Spleen (tissue), 7 donors: ENCODE measurements at regions not wholly inside any gene's neighbourhood (a gene's known extent, or its start where the extent isn't known, plus 50 kb on each side); places are given as distances from the start of the nearest gene placed in this dataset.

Experiments used
- POLR2A ChIP-seq, 3 donors: fragments of 450-650 bp; IDR thresholded peaks; one replicate each; pipeline ENCODE4 v1.5.1; 2017; ENCODE audit warnings: antibody characterized with exemption in 3 of 3, mild to moderate bottlenecking in 1 of 3
- TF ChIP-seq, protein P1 (sequence below), 11 experiments: fragments of 200-600 bp in 7 of 11; fragments of 450-650 bp in 4 of 11; sonication (generic) in 4 of 11; IDR thresholded peaks in 8 of 11; conservative IDR thresholded peaks in 3 of 11; 1 replicate in 7 of 11; 2 replicates in 4 of 11; pipeline versions ENCODE4 v1.4.0 to v1.8.0; 2016 to 2021; ENCODE audit warnings: antibody characterized with exemption in 11 of 11, inconsistent platforms in 4 of 11, mild to moderate bottlenecking in 1 of 11
- donor health status: DM: no; HTN: no; CAD: no; lungs with moderate emphysema.
- donor health status: DM: no; HTN: no; CAD: no.
- donor health status: DM: no; HTN: no; CAD: no.

DNA sequence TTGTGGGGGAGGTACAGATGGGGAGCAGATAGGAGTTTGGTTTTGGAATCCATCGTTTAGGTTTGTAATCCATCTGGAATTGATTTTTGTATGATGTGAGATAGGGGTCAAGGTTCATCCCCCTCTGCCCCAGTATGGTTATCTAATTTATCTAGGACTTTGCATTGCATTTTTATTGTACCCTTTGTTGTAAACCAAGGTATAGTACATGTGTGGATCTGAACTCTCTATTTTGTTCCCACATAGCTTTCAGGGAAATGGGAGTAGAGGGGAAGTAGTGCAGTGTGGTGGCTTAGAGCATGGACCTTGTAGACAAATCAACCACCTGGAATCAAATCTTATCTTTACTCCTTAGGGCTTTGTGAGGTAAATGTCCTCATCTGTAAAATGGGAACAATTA lies 65.7 kb downstream of the RAD54L2 start:
- TF ChIP-seq, protein P1, sequence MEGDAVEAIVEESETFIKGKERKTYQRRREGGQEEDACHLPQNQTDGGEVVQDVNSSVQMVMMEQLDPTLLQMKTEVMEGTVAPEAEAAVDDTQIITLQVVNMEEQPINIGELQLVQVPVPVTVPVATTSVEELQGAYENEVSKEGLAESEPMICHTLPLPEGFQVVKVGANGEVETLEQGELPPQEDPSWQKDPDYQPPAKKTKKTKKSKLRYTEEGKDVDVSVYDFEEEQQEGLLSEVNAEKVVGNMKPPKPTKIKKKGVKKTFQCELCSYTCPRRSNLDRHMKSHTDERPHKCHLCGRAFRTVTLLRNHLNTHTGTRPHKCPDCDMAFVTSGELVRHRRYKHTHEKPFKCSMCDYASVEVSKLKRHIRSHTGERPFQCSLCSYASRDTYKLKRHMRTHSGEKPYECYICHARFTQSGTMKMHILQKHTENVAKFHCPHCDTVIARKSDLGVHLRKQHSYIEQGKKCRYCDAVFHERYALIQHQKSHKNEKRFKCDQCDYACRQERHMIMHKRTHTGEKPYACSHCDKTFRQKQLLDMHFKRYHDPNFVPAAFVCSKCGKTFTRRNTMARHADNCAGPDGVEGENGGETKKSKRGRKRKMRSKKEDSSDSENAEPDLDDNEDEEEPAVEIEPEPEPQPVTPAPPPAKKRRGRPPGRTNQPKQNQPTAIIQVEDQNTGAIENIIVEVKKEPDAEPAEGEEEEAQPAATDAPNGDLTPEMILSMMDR (IDR thresholded peaks at IDR 0.05 in 8 of 11, conservative IDR thresholded peaks at IDR 0.05 in 3 of 11), result no peak
- TF ChIP-seq POLR2A (IDR thresholded peaks at IDR 0.05), result no peak
